ENCODE measurements at regions not wholly inside any gene's neighbourhood (a gene's known extent, or its start where the extent isn't known, plus 50 kb on each side); places are given as distances from the start of the nearest gene placed in this dataset.
"Not testable (repeated sequence)": the region's sequence is repeated elsewhere in the genome, so short reads cannot be mapped to it uniquely, and the experiment has no call there.

GRCh38 chr13:87953381-87953780 is 282.2 kb downstream of the SLITRK5 start:
- H3K4me1 ChIP-seq = no peaks in the 10 kb centered on the region
- no peak for TF ChIP-seq POLR2A (IDR thresholded peaks at IDR 0.05)
- TF ChIP-seq, protein P1, sequence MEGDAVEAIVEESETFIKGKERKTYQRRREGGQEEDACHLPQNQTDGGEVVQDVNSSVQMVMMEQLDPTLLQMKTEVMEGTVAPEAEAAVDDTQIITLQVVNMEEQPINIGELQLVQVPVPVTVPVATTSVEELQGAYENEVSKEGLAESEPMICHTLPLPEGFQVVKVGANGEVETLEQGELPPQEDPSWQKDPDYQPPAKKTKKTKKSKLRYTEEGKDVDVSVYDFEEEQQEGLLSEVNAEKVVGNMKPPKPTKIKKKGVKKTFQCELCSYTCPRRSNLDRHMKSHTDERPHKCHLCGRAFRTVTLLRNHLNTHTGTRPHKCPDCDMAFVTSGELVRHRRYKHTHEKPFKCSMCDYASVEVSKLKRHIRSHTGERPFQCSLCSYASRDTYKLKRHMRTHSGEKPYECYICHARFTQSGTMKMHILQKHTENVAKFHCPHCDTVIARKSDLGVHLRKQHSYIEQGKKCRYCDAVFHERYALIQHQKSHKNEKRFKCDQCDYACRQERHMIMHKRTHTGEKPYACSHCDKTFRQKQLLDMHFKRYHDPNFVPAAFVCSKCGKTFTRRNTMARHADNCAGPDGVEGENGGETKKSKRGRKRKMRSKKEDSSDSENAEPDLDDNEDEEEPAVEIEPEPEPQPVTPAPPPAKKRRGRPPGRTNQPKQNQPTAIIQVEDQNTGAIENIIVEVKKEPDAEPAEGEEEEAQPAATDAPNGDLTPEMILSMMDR (IDR thresholded peaks at IDR 0.05) = no peak
- intact Hi-C loops (cut with DNase I) = no loop called here
- no peaks in the 10 kb centered on the region for H3K36me3 ChIP-seq
- H3K27ac ChIP-seq = no peak overlapping the region
- WGBS, 2 donors = 85 to 88% methylated on average over 3 of the region's 3 CpGs
- no peaks in the 10 kb centered on the region for H3K9me3 ChIP-seq
- H3K4me3 ChIP-seq (replicated peaks in 1 of 3) = no peak overlapping the region
- DNase-seq = no peak
- H3K27me3 ChIP-seq = no peaks in the 10 kb centered on the region

- TF ChIP-seq POLR2A (IDR thresholded peaks at IDR 0.05) = no peak
- TF ChIP-seq, protein P1 (IDR thresholded peaks at IDR 0.05) = no peak
- Histone ChIP-seq H3K36me3 (no peaks in the 10 kb centered on the region), H3K4me1 (no peaks in the 10 kb centered on the region), H3K27me3 (no peaks in the 10 kb centered on the region), H3K27ac (no peak overlapping the region), H3K4me3 (replicated peaks in 1 of 3) (no peak overlapping the region), H3K9me3 (no peaks in the 10 kb centered on the region)
- intact Hi-C loops (cut with DNase I) = no loop called here
- WGBS, 2 donors = 81 to 84% methylated on average over 3 of the region's 3 CpGs
- no peak for DNase-seq
These were observed 282.9 kb downstream of the SLITRK5 start for GRCh38 chr13:87954091-87954490.

DNA sequence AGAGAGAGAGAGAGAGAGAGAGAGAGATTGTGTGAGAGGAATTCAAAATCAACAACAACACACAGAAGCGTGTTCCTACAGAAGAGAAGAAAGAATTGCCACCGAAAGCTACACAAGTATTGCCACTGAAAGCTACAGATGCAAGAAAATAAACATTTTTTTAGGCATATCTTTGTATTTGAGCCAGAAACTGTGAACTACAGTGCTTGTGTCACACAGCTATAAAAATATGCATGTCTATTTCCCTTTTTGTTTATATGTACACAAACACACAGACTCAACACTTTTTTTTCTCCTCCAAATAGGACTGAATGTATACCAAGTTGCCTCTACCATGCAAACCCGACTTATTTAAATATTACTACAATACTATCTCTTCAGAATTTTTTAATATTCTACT is 290.4 kb downstream of the SLITRK5 start:
- intact Hi-C loops (cut with DNase I) = no loop called here
- WGBS, 2 donors = 87 to 88% methylated on average over 3 of the region's 3 CpGs
- DNase-seq = no peak
- no peaks in the 10 kb centered on the region for H3K27me3 ChIP-seq
- no peak overlapping the region for H3K4me3 ChIP-seq (replicated peaks in 1 of 3)
- no peaks in the 10 kb centered on the region for H3K4me1 ChIP-seq
- TF ChIP-seq, protein P1 (IDR thresholded peaks at IDR 0.05) = no peak
- no peak for TF ChIP-seq POLR2A (IDR thresholded peaks at IDR 0.05)
- no peaks in the 10 kb centered on the region for H3K36me3 ChIP-seq
- no peak overlapping the region for H3K27ac ChIP-seq
- no peaks in the 10 kb centered on the region for H3K9me3 ChIP-seq

- WGBS, 2 donors = 74 to 77% methylated on average over 1 of the region's 1 CpG
- H3K27ac ChIP-seq = no peak overlapping the region
- intact Hi-C loops (cut with DNase I) = no loop called here
These were observed 301.4 kb downstream of the SLITRK5 start for GRCh38 chr13:87972568-87972967.

GRCh38 chr13:87975035-87975434 is 303.9 kb downstream of the SLITRK5 start:
- H3K4me3 ChIP-seq (replicated peaks in 1 of 3) = no peak overlapping the region
- no peaks in the 10 kb centered on the region for H3K4me1 ChIP-seq
- no peak for DNase-seq
- no peaks in the 10 kb centered on the region for H3K27me3 ChIP-seq
- no peak overlapping the region for H3K27ac ChIP-seq
- H3K36me3 ChIP-seq = no peaks in the 10 kb centered on the region
- intact Hi-C loops (cut with DNase I) = no loop called here
- WGBS, 2 donors = 78 to 80% methylated on average over 4 of the region's 4 CpGs
- TF ChIP-seq, protein P1 (IDR thresholded peaks at IDR 0.05) = no peak
- TF ChIP-seq POLR2A (IDR thresholded peaks at IDR 0.05) = no peak
- no peaks in the 10 kb centered on the region for H3K9me3 ChIP-seq

More at GRCh38 chr13:87972568-87972967, 301.4 kb downstream of the SLITRK5 start:
- H3K36me3 ChIP-seq = no peaks in the 10 kb centered on the region
- no peak overlapping the region for H3K4me3 ChIP-seq (replicated peaks in 1 of 3)
- no peaks in the 10 kb centered on the region for H3K27me3 ChIP-seq
- no peaks in the 10 kb centered on the region for H3K9me3 ChIP-seq
- no peaks in the 10 kb centered on the region for H3K4me1 ChIP-seq
- TF ChIP-seq, protein P1 (IDR thresholded peaks at IDR 0.05) = no peak
- no peak for TF ChIP-seq POLR2A (IDR thresholded peaks at IDR 0.05)
- no peak for DNase-seq

GRCh38 chr13:87976650-87977049 is 305.5 kb downstream of the SLITRK5 start:
- H3K9me3 ChIP-seq; H3K4me3 ChIP-seq (replicated peaks in 1 of 3); H3K4me1 ChIP-seq; DNase-seq; H3K27ac ChIP-seq; H3K36me3 ChIP-seq; intact Hi-C loops (cut with DNase I); H3K27me3 ChIP-seq: not testable (repeated sequence)
- WGBS, 2 donors = no CpG with 5 or more reads among the region's 26 CpGs

Measured in thyroid gland (tissue), 4 donors.